HTR-8/SVneo (cell line): ENCODE measurements at regions not wholly inside any gene's neighbourhood (a gene's known extent, or its start where the extent isn't known, plus 50 kb on each side); places are given as distances from the start of the nearest gene placed in this dataset.

ENCODE experiments used
- DNase-seq: peaks from one replicate; pipeline ENCODE4 v3.0.0; 2011; ENCODE audit warnings: low spot score, mixed read lengths; ENCODE audit not compliant: insufficient read length
- FAIRE-seq: peaks from 2 replicates; lab custom pipeline; 2011; peaks lifted over from hg19 to GRCh38; lab: Jason Lieb, UNC

DNA sequence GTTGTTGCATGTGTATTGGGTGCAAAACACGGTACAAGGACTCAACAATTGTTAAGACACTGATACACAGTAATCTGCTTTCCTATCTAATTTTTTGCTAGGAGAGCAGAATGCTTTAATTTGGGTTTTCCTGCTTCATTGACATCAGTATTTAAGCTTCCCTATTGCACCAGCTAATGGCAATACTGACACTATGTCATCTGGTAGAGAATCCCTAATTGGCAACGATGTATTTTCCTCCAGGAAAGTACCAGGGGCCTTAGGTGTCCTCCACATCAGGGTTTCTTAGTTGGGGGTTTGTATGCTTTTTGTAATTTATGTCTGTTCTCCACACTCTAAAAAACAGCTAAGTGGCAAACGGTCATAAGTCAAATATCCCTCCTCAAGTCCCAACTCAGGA, 76.5 kb upstream of the FRY start:
- DNase-seq (no peak), FAIRE-seq (no peak)

DNA sequence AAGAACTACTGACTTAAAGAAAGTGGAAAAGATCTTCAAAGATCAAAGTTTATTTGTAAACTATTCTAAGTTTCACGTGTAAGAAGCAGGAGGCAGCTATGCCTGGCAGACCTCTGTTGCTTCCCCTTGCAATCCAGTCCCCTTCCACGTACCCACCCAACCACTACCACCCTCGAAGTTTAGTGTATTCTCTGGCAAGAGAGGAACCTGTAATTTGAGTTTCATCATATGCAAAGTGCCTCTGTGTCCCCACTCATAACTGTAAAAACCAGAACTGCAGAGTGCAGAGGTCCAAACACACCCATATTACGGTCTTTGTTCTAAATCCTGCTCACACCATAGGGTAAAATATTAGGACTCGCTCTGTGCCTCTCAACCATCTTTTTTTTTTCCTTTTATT, 75.8 kb upstream of the FRY start:
- DNase-seq = no peak
- FAIRE-seq = no peak

DNA sequence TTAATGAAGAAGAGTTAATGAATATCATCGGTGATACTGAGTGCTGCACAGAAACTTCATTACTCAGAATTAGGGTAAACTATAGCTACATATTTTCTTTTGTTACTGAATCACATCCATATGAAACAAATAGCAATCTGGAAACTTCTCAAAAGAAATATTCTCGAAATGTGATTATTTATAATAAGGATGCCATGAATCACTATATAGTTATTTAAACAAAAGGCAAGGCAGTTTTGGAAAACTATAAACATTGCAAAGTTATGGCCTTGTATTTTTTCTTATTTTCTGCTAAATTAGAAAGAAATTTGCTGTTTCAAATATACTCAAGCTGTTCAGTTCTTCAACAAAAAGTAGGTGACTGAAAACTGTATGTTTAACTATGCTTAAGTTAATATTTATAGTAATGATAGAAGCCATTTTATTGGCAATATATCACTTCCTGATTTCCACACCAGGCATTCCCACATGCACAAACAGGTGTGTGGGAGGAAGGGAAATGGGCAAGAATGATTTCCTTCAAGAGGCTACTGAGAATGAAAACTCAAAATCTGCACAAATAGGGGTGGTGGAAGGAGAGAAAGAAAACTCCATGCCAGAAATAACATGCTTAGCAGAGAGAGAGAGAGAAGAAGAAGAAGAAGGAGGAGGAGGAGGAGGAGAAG, 74.5 kb upstream of the FRY start:
- DNase-seq (no peak), FAIRE-seq (no peak)

GRCh38 chr13:31957772-31958171, 73.8 kb upstream of the FRY start:
- FAIRE-seq (no peak), DNase-seq (no peak)

GRCh38 chr13:31962731-31963370, 68.7 kb upstream of the FRY start:
- FAIRE-seq = no peak
- no peak for DNase-seq

DNA sequence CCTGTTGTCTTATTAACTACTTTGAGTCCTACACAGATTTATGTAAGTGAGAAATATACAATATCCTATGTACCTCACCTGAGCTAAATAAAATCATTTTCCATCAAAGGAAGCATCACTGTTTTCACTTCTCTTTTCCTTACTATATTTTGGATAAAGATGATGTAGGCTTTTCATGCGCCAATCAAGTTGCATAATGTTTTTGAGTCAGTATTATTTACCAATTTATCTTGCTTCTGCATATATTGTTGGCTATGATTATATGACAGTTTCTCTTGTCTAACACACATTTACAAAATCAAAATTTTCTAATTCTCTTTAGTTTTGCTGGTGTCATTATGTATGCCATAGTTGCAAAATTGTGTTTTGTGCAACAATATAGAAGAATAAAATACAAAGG, 67.9 kb upstream of the FRY start:
- no peak for FAIRE-seq
- DNase-seq = no peak

- no peak for FAIRE-seq
- DNase-seq = no peak
Observed at GRCh38 chr13:31964168-31964567, 67.4 kb upstream of the FRY start.

DNA sequence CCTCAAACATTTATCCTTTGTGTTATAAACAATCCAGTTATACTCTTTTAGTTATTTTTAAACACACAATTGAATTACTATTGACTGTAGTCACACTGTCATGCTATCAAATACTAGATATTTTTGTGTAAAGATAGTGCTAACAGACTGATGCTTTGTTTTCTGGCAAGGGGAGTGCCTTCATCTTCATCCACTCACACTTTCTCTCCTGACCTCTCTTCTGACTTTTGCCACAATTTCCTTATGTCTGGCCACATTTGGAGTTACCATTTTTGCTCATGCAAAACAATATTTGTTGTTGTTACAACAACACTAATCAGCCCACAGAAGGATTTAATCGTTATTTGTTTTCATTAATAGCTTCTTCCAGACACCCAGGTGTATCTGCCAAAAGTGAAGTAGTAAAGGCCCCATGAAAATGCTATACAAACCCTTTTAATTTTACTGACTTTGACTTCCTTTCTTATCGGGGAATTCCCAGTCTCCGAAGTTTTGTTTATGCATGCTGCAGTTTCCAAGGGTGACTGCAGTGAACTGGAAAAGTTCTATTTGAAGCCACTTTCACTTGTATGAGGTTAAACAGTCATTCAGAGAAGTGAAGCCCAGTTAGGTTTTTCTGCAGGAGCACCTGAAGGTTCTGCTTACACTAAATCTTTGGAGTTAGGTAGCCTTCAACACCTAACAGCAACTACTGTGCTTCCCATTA, 66.1 kb upstream of the FRY start:
- DNase-seq (no peak), FAIRE-seq (no peak)

- no peak for DNase-seq
- no peak for FAIRE-seq
Observed at GRCh38 chr13:31967155-31967554, 64.4 kb upstream of the FRY start.

DNA sequence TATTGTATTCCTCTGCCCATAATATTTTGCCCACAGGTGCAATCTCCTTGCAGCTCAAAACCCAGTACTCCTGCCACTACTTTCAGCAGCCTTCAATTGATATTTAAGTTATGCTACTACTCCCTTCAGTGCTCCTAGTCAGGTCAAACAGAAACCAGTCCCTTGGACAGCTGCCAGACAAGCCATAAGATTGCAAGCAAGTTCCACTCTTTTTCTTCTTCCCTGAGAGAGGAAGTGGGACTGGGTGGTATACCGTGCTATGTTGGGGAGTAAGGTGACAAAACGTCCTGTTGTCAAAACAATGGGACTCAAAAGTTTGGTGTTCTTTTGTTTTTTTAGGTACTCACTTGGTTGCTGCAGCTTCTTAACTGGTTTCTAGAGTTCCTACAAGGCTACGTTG, 63.1 kb upstream of the FRY start:
- FAIRE-seq = no peak
- no peak for DNase-seq

DNA sequence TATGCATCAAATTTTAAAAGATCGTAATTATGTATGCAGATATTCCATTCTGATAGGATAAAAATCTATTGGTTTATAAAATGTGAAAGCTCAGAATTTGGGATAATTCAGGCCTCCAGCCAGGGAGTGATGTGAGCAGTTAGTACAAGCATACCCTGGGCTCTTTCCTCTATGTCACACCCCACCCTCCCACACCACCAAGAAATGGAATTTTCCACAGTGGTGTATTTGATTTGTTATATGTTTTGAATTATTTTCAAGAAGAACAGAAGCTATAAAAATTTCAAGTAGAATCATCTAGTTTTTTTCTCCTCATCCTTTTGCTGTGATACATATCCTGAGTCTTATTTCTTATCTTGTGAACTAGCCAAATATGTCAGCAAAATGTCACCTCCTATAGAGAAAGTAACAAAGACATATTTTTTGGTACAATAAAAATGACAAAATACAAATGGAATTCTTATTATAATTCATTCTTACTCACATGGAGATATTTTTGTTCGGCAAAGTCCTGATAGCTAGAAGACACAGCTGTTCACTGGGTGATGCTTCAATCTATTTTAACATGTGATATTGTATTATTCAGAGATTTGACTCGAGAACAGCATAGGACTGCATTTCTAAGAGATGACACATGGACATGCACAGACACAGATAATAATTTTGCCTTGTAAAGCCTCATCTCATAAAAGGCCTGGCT, 61.2 kb upstream of the FRY start:
- FAIRE-seq = no peak
- no peak for DNase-seq

DNA sequence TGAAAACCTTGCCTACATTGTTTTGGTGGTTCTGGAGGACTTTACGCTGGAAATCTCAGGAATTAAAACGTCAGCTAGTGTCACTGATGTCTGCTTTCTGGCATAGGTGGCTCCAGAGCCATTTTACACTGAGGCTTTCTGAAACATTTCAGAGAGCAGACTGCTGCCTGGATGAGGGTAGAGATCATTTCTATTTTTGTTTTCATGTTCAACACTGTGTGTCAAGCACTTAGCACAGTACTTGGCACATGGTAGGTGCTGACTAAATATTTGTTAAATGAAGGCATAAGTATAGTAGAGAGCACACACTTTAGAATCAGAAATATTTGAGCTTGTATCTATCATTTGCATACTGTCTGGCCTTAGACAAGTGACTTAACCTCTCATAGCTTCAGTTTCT, 59.1 kb upstream of the FRY start:
- FAIRE-seq (no peak), DNase-seq (no peak)

- FAIRE-seq (no peak), DNase-seq (no peak)
Observed at GRCh38 chr13:31978021-31978420, 53.6 kb upstream of the FRY start.

DNA sequence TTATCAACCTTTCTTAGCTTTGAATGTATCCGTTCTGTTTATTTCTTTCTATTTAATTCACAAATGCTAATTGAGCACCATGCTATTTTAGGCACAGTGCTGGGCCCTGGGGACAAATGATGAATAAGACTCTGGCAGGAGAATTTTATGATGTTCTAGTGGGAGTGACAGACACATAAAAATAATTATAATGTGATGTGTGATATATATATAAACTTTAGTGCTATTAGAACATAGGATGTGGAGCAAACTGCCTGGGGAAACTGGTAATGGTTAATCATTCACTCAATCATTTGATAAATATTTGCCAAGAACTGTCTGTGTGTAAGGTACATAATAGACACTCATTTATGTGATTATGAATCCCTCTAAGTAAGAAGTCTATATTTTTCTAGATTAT, 50.7 kb upstream of the FRY start:
- FAIRE-seq = no peak
- no peak for DNase-seq
